ENCODE measurements at regions not wholly inside any gene's neighbourhood (a gene's known extent, or its start where the extent isn't known, plus 50 kb on each side); places are given as distances from the start of the nearest gene placed in this dataset.

GRCh38 chr2:172160839-172161238 is 58.1 kb upstream of the DLX2 start:
- no TSS peak for BruUV-seq (replicated peaks)
- Mint-ChIP-seq H3K9me3 (ENCODE audit: unreplicated experiment) (no peaks in the 10 kb centered on the region), H3K4me1 (ENCODE audit: low read depth, unreplicated experiment) (no peaks in the 10 kb centered on the region), H3K27ac (ENCODE audit: unreplicated experiment) (no peak overlapping the region), H3K4me3 (ENCODE audit: unreplicated experiment) (no peak overlapping the region), H3K27me3 (ENCODE audit: insufficient read depth, unreplicated experiment) (peaks cover 11% of the 10 kb centered on the region), H3K36me3 (ENCODE audit: insufficient read depth, unreplicated experiment) (no peaks in the 10 kb centered on the region)
- no peak for DNase-seq
- Histone ChIP-seq H3K4me1 (no peaks in the 10 kb centered on the region), H3K27me3 (replicated peaks; ENCODE audit: control insufficient read depth, insufficient read depth, low read length) (no peaks in the 10 kb centered on the region), H3K4me3 (ENCODE audit: low read depth, low read length) (no peak overlapping the region), H3K9me3 (peaks cover 8% of the 10 kb centered on the region; the same call in 1 of the 2 replicates), H3K36me3 (ENCODE audit: control insufficient read depth, insufficient read depth, low read length) (no peaks in the 10 kb centered on the region)
- POLR2A ChIA-PET: no interaction called here
- TF ChIP-seq CTCF (IDR thresholded peaks at IDR 0.05; ENCODE audit: insufficient read depth in 1 of 2, low read depth in 1 of 2, low read length in 1 of 2, severe bottlenecking in 1 of 2, unreplicated experiment in 1 of 2): no peak
- CTCF ChIA-PET: no interaction called here
- intact Hi-C loops (cut with micrococcal nuclease; ENCODE audit: unreplicated experiment): no loop called here

GRCh38 chr2:172162225-172162733 is 59.6 kb upstream of the DLX2 start:
- Mint-ChIP-seq H3K9me3 (ENCODE audit: unreplicated experiment) (no peaks in the 10 kb centered on the region), H3K27ac (ENCODE audit: unreplicated experiment) (no peak overlapping the region), H3K4me3 (ENCODE audit: unreplicated experiment) (no peak overlapping the region), H3K27me3 (ENCODE audit: insufficient read depth, unreplicated experiment) (peaks cover 12% of the 10 kb centered on the region), H3K36me3 (ENCODE audit: insufficient read depth, unreplicated experiment) (no peaks in the 10 kb centered on the region), H3K4me1 (ENCODE audit: low read depth, unreplicated experiment) (no peaks in the 10 kb centered on the region)
- intact Hi-C loops (cut with micrococcal nuclease; ENCODE audit: unreplicated experiment): no loop called here
- no peaks in the 10 kb centered on the region for H3K4me1 ChIP-seq
- no peaks in the 10 kb centered on the region for H3K36me3 ChIP-seq (ENCODE audit: control insufficient read depth, insufficient read depth, low read length)
- no TSS peak for BruUV-seq (replicated peaks)
- peaks cover 8% of the 10 kb centered on the region; the same call in 1 of the 2 replicates for H3K9me3 ChIP-seq
- H3K4me3 ChIP-seq (ENCODE audit: low read depth, low read length): no peak overlapping the region
- DNase-seq: no peak
- ChIA-PET CTCF (no interaction called here), POLR2A (no interaction called here)
- H3K27me3 ChIP-seq (replicated peaks; ENCODE audit: control insufficient read depth, insufficient read depth, low read length): no peaks in the 10 kb centered on the region
- TF ChIP-seq CTCF (IDR thresholded peaks at IDR 0.05; ENCODE audit: insufficient read depth in 1 of 2, low read depth in 1 of 2, low read length in 1 of 2, severe bottlenecking in 1 of 2, unreplicated experiment in 1 of 2): no peak

DNA sequence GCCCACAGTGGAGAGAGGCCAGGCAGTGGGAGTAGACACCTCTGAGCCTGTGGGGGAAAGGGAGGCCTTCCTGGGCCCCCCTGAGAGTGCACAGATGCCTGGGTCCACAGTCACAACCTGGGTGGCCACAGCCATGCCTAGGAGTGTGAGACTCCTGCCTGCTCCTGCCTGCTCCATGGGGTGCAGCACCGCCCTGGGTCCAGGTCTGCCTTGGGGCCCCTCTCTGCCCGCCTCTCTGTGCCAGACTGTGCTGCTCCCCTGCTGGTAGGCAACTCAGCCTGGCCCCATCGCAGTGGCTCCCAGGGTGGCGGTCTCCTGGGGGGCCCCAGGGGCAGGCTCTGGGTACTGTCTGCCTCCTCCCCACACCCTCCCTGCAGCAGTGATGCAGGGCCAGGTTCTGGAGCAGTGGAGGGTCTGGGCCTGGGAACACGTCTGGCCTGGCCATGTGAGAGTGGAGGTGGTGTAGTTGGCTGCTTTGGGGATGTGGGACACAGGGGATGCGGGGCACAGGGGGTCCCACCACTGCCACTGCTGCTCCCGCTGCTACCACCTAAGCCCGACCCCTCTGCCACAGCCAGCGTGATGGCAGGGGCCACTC is 60.1 kb upstream of the DLX2 start:
- CTCF ChIA-PET: no interaction called here
- no peaks in the 10 kb centered on the region for H3K4me1 ChIP-seq
- H3K9me3 ChIP-seq: peaks cover 8% of the 10 kb centered on the region; the same call in 1 of the 2 replicates
- H3K36me3 ChIP-seq (ENCODE audit: control insufficient read depth, insufficient read depth, low read length): no peaks in the 10 kb centered on the region
- no peaks in the 10 kb centered on the region for H3K4me1 Mint-ChIP-seq (ENCODE audit: low read depth, unreplicated experiment)
- no TSS peak for BruUV-seq (replicated peaks)
- no peak overlapping the region for H3K27ac Mint-ChIP-seq (ENCODE audit: unreplicated experiment)
- peaks cover 9% of the 10 kb centered on the region for H3K27me3 Mint-ChIP-seq (ENCODE audit: insufficient read depth, unreplicated experiment)
- no peaks in the 10 kb centered on the region for H3K36me3 Mint-ChIP-seq (ENCODE audit: insufficient read depth, unreplicated experiment)
- no peak for DNase-seq
- no peak for TF ChIP-seq CTCF (IDR thresholded peaks at IDR 0.05; ENCODE audit: insufficient read depth in 1 of 2, low read depth in 1 of 2, low read length in 1 of 2, severe bottlenecking in 1 of 2, unreplicated experiment in 1 of 2)
- H3K4me3 ChIP-seq (ENCODE audit: low read depth, low read length): no peak overlapping the region
- H3K4me3 Mint-ChIP-seq (ENCODE audit: unreplicated experiment): no peak overlapping the region
- H3K9me3 Mint-ChIP-seq (ENCODE audit: unreplicated experiment): no peaks in the 10 kb centered on the region
- no peaks in the 10 kb centered on the region for H3K27me3 ChIP-seq (replicated peaks; ENCODE audit: control insufficient read depth, insufficient read depth, low read length)
- POLR2A ChIA-PET: no interaction called here
- intact Hi-C loops (cut with micrococcal nuclease; ENCODE audit: unreplicated experiment): no loop called here
